AG09309 (cell line): ENCODE measurements at regions not wholly inside any gene's neighbourhood (a gene's known extent, or its start where the extent isn't known, plus 50 kb on each side); places are given as distances from the start of the nearest gene placed in this dataset.

ENCODE experiments used
- DNase-seq: peaks from one replicate; pipeline ENCODE4 v3.0.0-alpha.2; 2010; ENCODE audit warnings: low read depth
- H3K4me3 ChIP-seq: 2 replicates; pipeline ENCODE4 v1.5.1; 2011; ENCODE audit warnings: mild to moderate bottlenecking, low read depth, low read length, moderate library complexity; ENCODE audit not compliant: control insufficient read depth
- CTCF ChIP-seq: IDR thresholded peaks from 2 replicates; pipeline ENCODE4 v1.5.1; 2011; ENCODE audit warnings: mild to moderate bottlenecking, low read depth, low read length, inconsistent platforms; ENCODE audit not compliant: insufficient read depth, control insufficient read depth; ENCODE audit errors: missing control alignments

GRCh38 chr2:104102615-104103014 is 751.3 kb upstream of the POU3F3 start:
- no peak overlapping the region for H3K4me3 ChIP-seq
- TF ChIP-seq CTCF = no peak
- no peak for DNase-seq

DNA sequence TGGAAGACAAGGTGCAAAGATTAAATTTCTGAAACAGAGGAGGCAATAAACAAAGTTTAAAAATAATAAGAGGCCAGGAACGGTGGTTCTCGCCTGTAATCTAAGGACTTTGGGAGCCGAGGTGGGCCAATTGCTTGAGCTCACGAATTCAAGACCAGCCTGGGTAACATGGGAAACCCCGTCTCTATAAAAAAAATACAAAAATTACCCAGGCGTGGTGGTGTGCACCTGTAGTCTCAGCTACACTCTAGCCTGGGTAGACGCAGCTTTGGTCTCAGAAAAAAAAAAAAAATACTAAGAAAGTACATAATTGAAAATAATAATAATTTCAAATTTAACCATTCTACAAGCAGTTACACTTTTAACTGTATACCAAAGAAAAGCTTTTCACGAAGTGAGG is 744.6 kb upstream of the POU3F3 start:
- TF ChIP-seq CTCF = no peak
- H3K4me3 ChIP-seq = no peak overlapping the region
- no peak for DNase-seq

DNA sequence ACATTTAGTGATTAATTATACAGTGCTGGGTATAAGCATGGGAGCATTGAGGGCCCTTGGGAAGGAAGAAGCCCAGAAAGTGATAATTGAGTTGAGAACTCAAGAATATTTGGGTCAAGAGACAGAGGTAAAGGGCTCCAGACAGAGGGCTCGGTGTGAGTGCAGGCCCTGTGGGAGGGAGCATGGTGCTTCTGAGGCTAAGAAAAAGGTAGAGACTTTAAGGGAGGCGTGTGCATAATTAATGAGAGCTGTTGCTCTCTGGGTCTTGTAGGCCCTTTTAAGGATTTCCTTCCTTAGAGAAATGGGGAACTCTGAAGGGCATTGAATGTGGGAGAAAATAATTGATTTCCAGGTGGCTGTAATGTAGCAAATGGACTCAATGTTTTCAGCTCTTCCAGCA is 735.0 kb upstream of the POU3F3 start:
- H3K4me3 ChIP-seq = no peak overlapping the region
- TF ChIP-seq CTCF = no peak
- DNase-seq = no peak

DNA sequence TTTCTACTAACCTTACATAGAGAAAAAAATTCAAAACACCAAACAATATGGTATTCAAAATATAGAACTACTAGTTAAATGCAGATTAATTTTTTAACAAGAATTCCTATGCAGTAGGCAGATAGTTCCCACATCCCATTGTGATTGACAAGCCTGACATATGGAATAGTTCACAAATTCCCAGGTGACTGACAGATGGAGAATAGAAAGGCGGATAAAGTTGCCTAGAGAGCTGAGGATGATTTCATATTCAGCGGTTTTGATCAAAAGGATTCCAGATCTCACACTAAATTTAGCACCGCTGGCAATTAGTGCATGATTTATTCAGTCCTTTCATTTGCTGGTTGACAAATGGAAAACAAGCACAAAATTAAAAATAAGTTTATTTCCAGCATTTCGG is 733.7 kb upstream of the POU3F3 start:
- no peak for TF ChIP-seq CTCF
- DNase-seq = no peak
- no peak overlapping the region for H3K4me3 ChIP-seq

DNA sequence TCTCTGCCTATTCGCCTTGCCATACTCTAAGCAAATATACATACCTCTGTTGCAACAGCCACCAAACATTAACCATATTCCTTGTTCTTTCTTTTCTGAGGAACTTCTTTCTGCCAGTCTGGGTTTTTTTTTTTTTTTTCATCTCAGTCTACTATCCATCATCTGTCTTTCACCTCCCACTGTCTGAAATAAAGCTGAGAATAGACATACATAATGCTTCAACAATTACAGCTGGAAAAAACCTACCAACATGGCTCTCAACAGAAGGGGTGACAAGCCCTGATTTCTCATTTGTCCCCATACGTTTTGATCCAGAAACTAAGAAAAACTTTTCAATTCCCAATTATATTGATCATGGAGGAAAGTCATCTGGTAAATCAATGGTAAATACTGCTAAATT is 728.8 kb upstream of the POU3F3 start:
- no peak for TF ChIP-seq CTCF
- no peak for DNase-seq
- H3K4me3 ChIP-seq = no peak overlapping the region

GRCh38 chr2:104127049-104127770 is 726.7 kb upstream of the POU3F3 start:
- no peak overlapping the region for H3K4me3 ChIP-seq
- DNase-seq = no peak
- no peak for TF ChIP-seq CTCF

- DNase-seq = no peak
- H3K4me3 ChIP-seq = no peak overlapping the region
- no peak for TF ChIP-seq CTCF
Observed at GRCh38 chr2:104140361-104140760, 713.6 kb upstream of the POU3F3 start.
